Trophoblast cell (in vitro differentiated cells and primary cell): ENCODE measurements at regions not wholly inside any gene's neighbourhood (a gene's known extent, or its start where the extent isn't known, plus 50 kb on each side); places are given as distances from the start of the nearest gene placed in this dataset.

Experiments
- DNase-seq, 2 donors: peaks; one replicate each; pipeline ENCODE4 v3.0.0-alpha.2; 2016
- H2AFZ ChIP-seq: 2 replicates; pipeline ENCODE4 v1.6.1; 2013; ENCODE audit warnings: low read length, moderate library complexity, mild to moderate bottlenecking; ENCODE audit not compliant: insufficient read depth, poor library complexity
- H2AK5ac ChIP-seq: 2 replicates; pipeline ENCODE4 v1.6.1; 2013; ENCODE audit warnings: mild to moderate bottlenecking, low read length
- H2BK120ac ChIP-seq: 2 replicates; pipeline ENCODE4 v1.6.1; 2013; ENCODE audit warnings: low read length, mild to moderate bottlenecking, moderate library complexity; ENCODE audit not compliant: insufficient read depth, poor library complexity
- H2BK12ac ChIP-seq: 2 replicates; pipeline ENCODE4 v1.6.1; 2013; ENCODE audit warnings: mild to moderate bottlenecking, low read length, moderate library complexity
- H2BK5ac ChIP-seq: 2 replicates; pipeline ENCODE4 v1.6.1; 2013; ENCODE audit warnings: low read length, low read depth, moderate library complexity, mild to moderate bottlenecking; ENCODE audit not compliant: poor library complexity
- H3K14ac ChIP-seq: 2 replicates; pipeline ENCODE4 v1.6.1; 2013; ENCODE audit warnings: mild to moderate bottlenecking, low read length
- H3K18ac ChIP-seq: 2 replicates; pipeline ENCODE4 v1.6.1; 2013; ENCODE audit warnings: mild to moderate bottlenecking, low read length
- H3K23ac ChIP-seq: 2 replicates; pipeline ENCODE4 v1.6.1; 2013; ENCODE audit warnings: low read length
- H3K27ac ChIP-seq: 2 replicates; pipeline ENCODE4 v1.5.1; 2013; ENCODE audit warnings: low read depth, mild to moderate bottlenecking, inconsistent platforms, low read length, moderate library complexity
- H3K27me3 ChIP-seq: 2 replicates; pipeline ENCODE4 v1.6.1; 2013; ENCODE audit warnings: inconsistent platforms, mild to moderate bottlenecking, low read length, moderate library complexity; ENCODE audit not compliant: insufficient read depth
- H3K36me3 ChIP-seq, 2 experiments: 1 replicate in 1 of 2; 2 replicates in 1 of 2; pipeline ENCODE4 v1.6.1; 2013; ENCODE audit warnings: low read length in 2 of 2, mild to moderate bottlenecking in 2 of 2, moderate library complexity in 1 of 2; ENCODE audit not compliant: insufficient read depth in 2 of 2, control insufficient read depth in 1 of 2
- H3K4ac ChIP-seq: 2 replicates; pipeline ENCODE4 v1.6.1; 2013; ENCODE audit warnings: low read depth, mild to moderate bottlenecking, low read length, moderate library complexity
- H3K4me1 ChIP-seq, 2 experiments: 1 replicate in 1 of 2; 2 replicates in 1 of 2; pipeline ENCODE4 v1.6.1; 2013; ENCODE audit warnings: low read length in 2 of 2, mild to moderate bottlenecking in 2 of 2, moderate library complexity in 1 of 2; ENCODE audit not compliant: insufficient read depth in 2 of 2, control insufficient read depth in 1 of 2
- H3K4me2 ChIP-seq: 2 replicates; pipeline ENCODE4 v1.6.1; 2013; ENCODE audit warnings: inconsistent platforms, mild to moderate bottlenecking, low read length, moderate library complexity
- H3K4me3 ChIP-seq: 2 replicates; pipeline ENCODE4 v1.5.1; 2013; ENCODE audit warnings: mild to moderate bottlenecking, low read depth, low read length, inconsistent platforms
- H3K79me1 ChIP-seq: one replicate; pipeline ENCODE4 v1.6.1; 2013; ENCODE audit warnings: low read length
- H3K79me2 ChIP-seq: 2 replicates; pipeline ENCODE4 v1.6.1; 2013; ENCODE audit warnings: low read length, mild to moderate bottlenecking; ENCODE audit not compliant: control insufficient read depth, insufficient read depth, poor library complexity
- H3K9ac ChIP-seq: 2 replicates; pipeline ENCODE4 v1.6.1; 2013; ENCODE audit warnings: mild to moderate bottlenecking, low read length
- H3K9me3 ChIP-seq: 2 replicates; pipeline ENCODE4 v1.6.1; 2013; ENCODE audit warnings: low read depth, mild to moderate bottlenecking, control low read depth, inconsistent platforms, low read length; ENCODE audit not compliant: insufficient read depth
- H4K12ac ChIP-seq: 2 replicates; pipeline ENCODE4 v1.6.1; 2013; ENCODE audit warnings: low read depth, mild to moderate bottlenecking, low read length, moderate library complexity
- H4K8ac ChIP-seq: 2 replicates; pipeline ENCODE4 v1.6.1; 2013; ENCODE audit warnings: low read depth, mild to moderate bottlenecking, low read length, moderate library complexity
- H4K91ac ChIP-seq: one replicate; pipeline ENCODE4 v1.6.1; 2013; ENCODE audit warnings: low read depth, mild to moderate bottlenecking, low read length, moderate library complexity
- WGBS: extraction: QIAGEN DNeasy Blood & Tissue Kit; methylation state at CpG from one replicate; pipeline ENCODE4 v1.1.7; 2013; ENCODE audit warnings: missing lambda C conversion rate; ENCODE audit not compliant: insufficient read length, insufficient coverage; ENCODE audit errors: extremely low coverage; 5-methylcytosine and 5-hydroxymethylcytosine counted together

DNA sequence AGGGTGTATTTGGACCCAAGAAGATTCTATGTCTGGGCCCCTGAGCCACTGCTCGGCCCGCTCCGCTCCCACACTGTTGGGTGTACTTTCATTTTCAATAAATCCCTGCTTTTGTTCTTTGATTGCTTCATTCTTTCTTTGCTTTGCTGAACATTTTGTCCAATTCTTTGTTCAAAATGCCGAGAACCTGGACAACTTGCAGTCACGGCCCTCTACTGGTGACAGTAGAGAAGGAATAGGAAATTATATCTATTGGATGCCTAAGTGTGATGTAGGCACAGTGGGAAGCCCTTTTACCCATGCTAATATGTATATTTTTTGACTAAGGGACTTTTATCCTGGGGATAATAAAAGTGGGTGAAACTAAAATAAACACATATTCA lies 340.8 kb downstream of the LRRC3B start:
- no peak overlapping the region for H4K91ac ChIP-seq
- no peaks in the 10 kb centered on the region for H3K79me2 ChIP-seq
- no peak overlapping the region for H2AK5ac ChIP-seq
- no peaks in the 10 kb centered on the region for H3K27me3 ChIP-seq
- H3K9me3 ChIP-seq, result peaks cover 3% of the 10 kb centered on the region
- H3K4me2 ChIP-seq, result no peak overlapping the region
- no peaks in the 10 kb centered on the region for H3K4me1 ChIP-seq
- no peak overlapping the region for H4K12ac ChIP-seq
- no peaks in the 10 kb centered on the region for H3K36me3 ChIP-seq
- no peak overlapping the region for H2BK12ac ChIP-seq
- no peak overlapping the region for H3K14ac ChIP-seq
- H2BK5ac ChIP-seq, result no peak overlapping the region
- H3K23ac ChIP-seq, result no peak overlapping the region
- no peak overlapping the region for H3K4ac ChIP-seq
- H3K79me1 ChIP-seq, result no peaks in the 10 kb centered on the region
- DNase-seq, result no peak
- no peak overlapping the region for H4K8ac ChIP-seq
- no CpG with 5 or more reads among the region's 5 CpGs for WGBS
- no peak overlapping the region for H2BK120ac ChIP-seq
- H3K9ac ChIP-seq, result no peak overlapping the region
- H3K18ac ChIP-seq, result no peak overlapping the region
- no peak overlapping the region for H3K27ac ChIP-seq
- H2AFZ ChIP-seq, result no peak overlapping the region
- H3K4me3 ChIP-seq, result no peak overlapping the region

DNA sequence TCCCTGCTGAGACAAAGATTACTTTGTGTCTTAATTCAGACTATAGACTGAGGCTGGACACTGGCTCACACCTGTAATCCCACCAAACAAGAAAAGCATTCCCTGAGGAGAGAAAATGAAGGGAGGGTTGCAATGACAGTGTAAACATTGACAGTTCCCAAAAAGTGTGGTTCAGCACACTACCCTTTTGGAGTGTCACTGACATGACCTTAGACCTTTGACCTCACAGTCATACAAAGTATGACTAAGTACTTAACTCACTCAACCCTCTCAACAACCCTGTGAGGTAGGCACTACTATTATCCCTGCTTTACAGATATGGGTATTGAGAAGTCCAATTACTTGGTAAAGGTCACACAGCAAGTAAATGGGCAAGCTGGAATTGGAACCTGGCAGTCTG lies 341.7 kb downstream of the LRRC3B start:
- Histone ChIP-seq H3K4me2 (no peak overlapping the region), H3K27me3 (no peaks in the 10 kb centered on the region), H2BK5ac (no peak overlapping the region), H2BK12ac (no peak overlapping the region), H3K14ac (no peak overlapping the region), H3K79me2 (no peaks in the 10 kb centered on the region), H3K27ac (no peak overlapping the region), H4K12ac (no peak overlapping the region), H2AK5ac (no peak overlapping the region), H3K79me1 (no peaks in the 10 kb centered on the region), H3K18ac (no peak overlapping the region), H3K36me3 (no peaks in the 10 kb centered on the region), H4K91ac (no peak overlapping the region), H3K4ac (no peak overlapping the region), H2BK120ac (no peak overlapping the region), H3K4me3 (no peak overlapping the region), H3K9ac (no peak overlapping the region), H3K9me3 (peaks cover under 1% of the 10 kb centered on the region), H3K4me1 (no peaks in the 10 kb centered on the region), H3K23ac (no peak overlapping the region), H4K8ac (no peak overlapping the region), H2AFZ (no peak overlapping the region)
- DNase-seq, result no peak

DNA sequence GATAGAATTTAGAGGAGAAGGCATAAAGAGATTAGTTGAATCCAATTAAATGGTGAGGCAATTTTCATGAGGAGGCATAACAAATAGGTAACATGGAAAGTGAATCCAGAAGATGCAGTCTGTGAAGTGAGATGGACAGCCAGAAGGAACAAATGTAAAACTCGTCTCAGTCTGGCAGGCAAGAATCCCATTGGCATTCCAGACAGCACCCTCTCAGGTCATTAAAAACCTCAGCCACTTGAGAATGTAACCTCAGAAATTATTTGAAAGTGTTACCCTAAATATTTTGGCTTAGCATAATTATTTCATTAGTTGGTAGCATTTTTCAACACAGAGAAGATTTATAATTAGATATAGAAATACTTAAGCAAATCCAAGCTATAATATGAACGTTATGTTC lies 342.3 kb downstream of the LRRC3B start:
- H3K18ac ChIP-seq, result no peak overlapping the region
- no peak overlapping the region for H3K23ac ChIP-seq
- no peaks in the 10 kb centered on the region for H3K79me1 ChIP-seq
- no peaks in the 10 kb centered on the region for H3K36me3 ChIP-seq
- H3K14ac ChIP-seq, result no peak overlapping the region
- no peak overlapping the region for H3K4me3 ChIP-seq
- H2BK5ac ChIP-seq, result no peak overlapping the region
- H3K27me3 ChIP-seq, result no peaks in the 10 kb centered on the region
- no peak overlapping the region for H3K27ac ChIP-seq
- H2BK12ac ChIP-seq, result no peak overlapping the region
- H4K91ac ChIP-seq, result no peak overlapping the region
- no CpG with 5 or more reads among the region's 2 CpGs for WGBS
- H2AFZ ChIP-seq, result no peak overlapping the region
- no peak overlapping the region for H2BK120ac ChIP-seq
- H3K79me2 ChIP-seq, result no peaks in the 10 kb centered on the region
- H3K9ac ChIP-seq, result no peak overlapping the region
- H4K12ac ChIP-seq, result no peak overlapping the region
- H4K8ac ChIP-seq, result no peak overlapping the region
- H3K4me1 ChIP-seq, result no peaks in the 10 kb centered on the region
- no peak overlapping the region for H2AK5ac ChIP-seq
- H3K4ac ChIP-seq, result no peak overlapping the region
- H3K4me2 ChIP-seq, result no peak overlapping the region
- DNase-seq, result no peak
- no peaks in the 10 kb centered on the region for H3K9me3 ChIP-seq

DNA sequence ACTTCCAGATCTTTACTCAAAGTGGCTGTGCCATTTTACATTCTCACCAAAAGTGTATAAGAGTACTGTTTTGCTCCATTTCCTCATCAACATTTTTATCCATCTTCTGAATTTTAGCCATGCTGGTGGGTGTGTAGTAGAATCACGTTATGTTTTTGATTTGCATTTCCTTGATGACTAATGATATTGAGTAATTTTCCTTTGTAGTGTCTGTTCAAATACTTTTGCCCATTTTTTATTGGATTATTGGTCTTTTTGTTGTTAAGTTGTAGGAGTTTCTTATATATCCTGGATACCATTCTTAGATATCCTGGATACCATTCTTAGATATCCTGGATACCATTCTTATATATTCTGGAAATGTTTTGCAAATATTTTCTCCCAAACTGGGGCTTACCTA lies 344.9 kb downstream of the LRRC3B start:
- Histone ChIP-seq H3K36me3 (no peaks in the 10 kb centered on the region), H4K91ac (no peak overlapping the region), H2BK5ac (no peak overlapping the region), H2AFZ (no peak overlapping the region), H3K4me2 (no peak overlapping the region), H3K79me2 (no peaks in the 10 kb centered on the region), H3K79me1 (no peaks in the 10 kb centered on the region), H3K18ac (no peak overlapping the region), H3K4me1 (no peaks in the 10 kb centered on the region), H3K9me3 (no peaks in the 10 kb centered on the region), H4K12ac (no peak overlapping the region), H3K14ac (no peak overlapping the region), H3K27me3 (no peaks in the 10 kb centered on the region), H3K9ac (no peak overlapping the region), H2AK5ac (no peak overlapping the region), H3K23ac (no peak overlapping the region), H4K8ac (no peak overlapping the region), H3K27ac (no peak overlapping the region), H2BK120ac (no peak overlapping the region), H2BK12ac (no peak overlapping the region), H3K4me3 (no peak overlapping the region), H3K4ac (no peak overlapping the region)
- no CpG with 5 or more reads among the region's 1 CpG for WGBS
- DNase-seq, result no peak
